Esophagus muscularis mucosa (tissue), 3 donors: ENCODE measurements at regions not wholly inside any gene's neighbourhood (a gene's known extent, or its start where the extent isn't known, plus 50 kb on each side); places are given as distances from the start of the nearest gene placed in this dataset.

Experiments
- POLR2A ChIP-seq: fragments of 450-650 bp; IDR thresholded peaks from one replicate; pipeline ENCODE4 v1.6.1; 2017; ENCODE audit warnings: antibody characterized with exemption, moderate library complexity, mild to moderate bottlenecking, low read depth
- POLR2AphosphoS5 ChIP-seq, 2 donors: sonication (generic); formaldehyde crosslinking; IDR thresholded peaks; one replicate each; pipeline ENCODE4 v1.6.1; 2017; ENCODE audit warnings: antibody characterized with exemption in 2 of 2
- TF ChIP-seq, protein P1 (sequence below), 3 experiments: fragments of 200-600 bp in 2 of 3; fragments of 450-650 bp in 1 of 3; sonication (generic) in 2 of 3; IDR thresholded peaks; one replicate each; pipeline ENCODE4 v1.5.1; 2017 to 2019; ENCODE audit warnings: antibody characterized with exemption in 3 of 3, mild to moderate bottlenecking in 2 of 3, moderate library complexity in 1 of 3

DNA sequence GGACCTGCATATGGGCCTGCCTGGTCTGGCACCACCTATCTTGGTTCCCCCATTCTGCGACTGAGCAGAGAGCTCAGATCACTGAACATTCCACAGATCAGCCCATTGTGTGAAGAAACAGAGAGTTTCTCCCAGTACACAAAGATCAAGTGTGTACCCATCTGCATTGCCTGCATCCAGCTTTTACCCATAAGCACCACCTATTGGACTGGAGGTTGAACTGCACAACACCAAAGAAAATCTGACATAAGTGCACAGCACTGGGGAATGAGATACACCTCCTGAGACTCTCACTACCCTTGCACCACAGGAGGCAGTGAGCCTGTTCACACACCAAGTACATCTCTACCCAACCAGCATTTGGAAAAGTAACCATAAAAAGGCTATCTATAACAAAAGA is 362.6 kb upstream of the CLEC14A start:
- no peak for TF ChIP-seq POLR2AphosphoS5 (IDR thresholded peaks at IDR 0.05)
- TF ChIP-seq POLR2A, result no peak
- TF ChIP-seq, protein P1, sequence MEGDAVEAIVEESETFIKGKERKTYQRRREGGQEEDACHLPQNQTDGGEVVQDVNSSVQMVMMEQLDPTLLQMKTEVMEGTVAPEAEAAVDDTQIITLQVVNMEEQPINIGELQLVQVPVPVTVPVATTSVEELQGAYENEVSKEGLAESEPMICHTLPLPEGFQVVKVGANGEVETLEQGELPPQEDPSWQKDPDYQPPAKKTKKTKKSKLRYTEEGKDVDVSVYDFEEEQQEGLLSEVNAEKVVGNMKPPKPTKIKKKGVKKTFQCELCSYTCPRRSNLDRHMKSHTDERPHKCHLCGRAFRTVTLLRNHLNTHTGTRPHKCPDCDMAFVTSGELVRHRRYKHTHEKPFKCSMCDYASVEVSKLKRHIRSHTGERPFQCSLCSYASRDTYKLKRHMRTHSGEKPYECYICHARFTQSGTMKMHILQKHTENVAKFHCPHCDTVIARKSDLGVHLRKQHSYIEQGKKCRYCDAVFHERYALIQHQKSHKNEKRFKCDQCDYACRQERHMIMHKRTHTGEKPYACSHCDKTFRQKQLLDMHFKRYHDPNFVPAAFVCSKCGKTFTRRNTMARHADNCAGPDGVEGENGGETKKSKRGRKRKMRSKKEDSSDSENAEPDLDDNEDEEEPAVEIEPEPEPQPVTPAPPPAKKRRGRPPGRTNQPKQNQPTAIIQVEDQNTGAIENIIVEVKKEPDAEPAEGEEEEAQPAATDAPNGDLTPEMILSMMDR (IDR thresholded peaks at IDR 0.05), result no peak
